Stomach (tissue), 8 donors: ENCODE measurements at regions not wholly inside any gene's neighbourhood (a gene's known extent, or its start where the extent isn't known, plus 50 kb on each side); places are given as distances from the start of the nearest gene placed in this dataset.

Experiments
- DNase-seq, 2 donors: peaks; one replicate each; pipeline versions ENCODE4 v3.0.0 to v3.0.0-alpha.2; 2013 to 2019
- H3K27ac ChIP-seq, 5 donors: fragments of 200-600 bp in 4 of 5; sonication (generic) in 4 of 5; one replicate each; pipeline ENCODE4 v1.5.1; 2013 to 2019; ENCODE audit warnings: mild to moderate bottlenecking in 1 of 5, moderate library complexity in 1 of 5
- H3K27me3 ChIP-seq, 3 donors: fragments of 200-600 bp; sonication (generic); one replicate each; pipeline ENCODE4 v1.5.1; 2017 to 2019; ENCODE audit warnings: mixed run types in 1 of 3
- H3K36me3 ChIP-seq, 4 donors: fragments of 200-600 bp; sonication (generic); 1 replicate in 3 of 4; 2 replicates in 1 of 4; pipeline ENCODE4 v1.5.1; 2016 to 2019
- H3K4me1 ChIP-seq, 4 donors: fragments of 200-600 bp; sonication (generic); one replicate each; pipeline ENCODE4 v1.5.1; 2016 to 2019
- H3K4me3 ChIP-seq, 4 donors: fragments of 200-600 bp; sonication (generic) in 3 of 4; one replicate each; pipeline ENCODE4 v1.5.1; 2016 to 2019; ENCODE audit warnings: mild to moderate bottlenecking in 1 of 4
- H3K9me3 ChIP-seq, 4 donors: fragments of 200-600 bp; sonication (generic); one replicate each; pipeline ENCODE4 v1.5.1; 2016 to 2019
- CTCF ChIP-seq, 7 experiments: fragments of 450-650 bp in 4 of 7; fragments of 200-600 bp in 3 of 7; sonication (generic) in 3 of 7; IDR thresholded peaks; one replicate each; pipeline ENCODE4 v1.5.1; 2016 to 2019; ENCODE audit warnings: antibody characterized with exemption in 7 of 7, control low read depth in 2 of 7, mild to moderate bottlenecking in 1 of 7
- EP300 ChIP-seq: sonication (generic); formaldehyde crosslinking; IDR thresholded peaks from one replicate; pipeline ENCODE4 v1.6.1; 2017; ENCODE audit warnings: antibody characterized with exemption
- POLR2A ChIP-seq, 4 donors: fragments of 450-650 bp; IDR thresholded peaks; one replicate each; pipeline ENCODE4 v1.6.1; 2016; ENCODE audit warnings: antibody characterized with exemption in 4 of 4, control low read depth in 2 of 4, mild to moderate bottlenecking in 1 of 4, moderate library complexity in 1 of 4
- POLR2AphosphoS5 ChIP-seq, 3 donors: sonication (generic); formaldehyde crosslinking; IDR thresholded peaks; one replicate each; pipeline ENCODE4 v1.6.1; 2016; ENCODE audit warnings: antibody characterized with exemption in 3 of 3
- WGBS, 5 donors: extraction: QIAGEN DNeasy Blood & Tissue Kit in 3 of 5; methylation state at CpG; one replicate each; pipeline versions ENCODE4 v1.1.5 to v1.1.7; 2013 to 2018; 5-methylcytosine and 5-hydroxymethylcytosine counted together
- intact Hi-C: fragments of 100-400 bp; cut with DNase I; formaldehyde crosslinking; loops from one replicate; pipeline ENCODE4 v1.15.1; 2023; ENCODE audit warnings: low total_unique reads
- donor health status: healthy with polysubstance abuse.
- donor health status: Bipolar disorder and iron deficiency.
- donor health status: healthy.

GRCh38 chr1:175885326-175885725, 141.9 kb upstream of the TNR start:
- peaks cover 0 to 7% (median 0%) of the 10 kb centered on the region in 4 donors for H3K4me1 ChIP-seq
- intact Hi-C loops, result no loop called here
- no peak overlapping the region for H3K27ac ChIP-seq
- TF ChIP-seq POLR2AphosphoS5 (IDR thresholded peaks at IDR 0.05), result no peak
- no peak for TF ChIP-seq EP300
- TF ChIP-seq POLR2A (IDR thresholded peaks at IDR 0.05), result no peak
- TF ChIP-seq CTCF (IDR thresholded peaks at IDR 0.05), result no peak
- H3K36me3 ChIP-seq, result no peaks in the 10 kb centered on the region
- DNase-seq, result no peak
- H3K27me3 ChIP-seq, result no peaks in the 10 kb centered on the region
- H3K9me3 ChIP-seq, result no peaks in the 10 kb centered on the region
- H3K4me3 ChIP-seq, result no peak overlapping the region

GRCh38 chr1:175884369-175884768, 141.0 kb upstream of the TNR start:
- Histone ChIP-seq H3K9me3 (no peaks in the 10 kb centered on the region), H3K27me3 (no peaks in the 10 kb centered on the region), H3K36me3 (no peaks in the 10 kb centered on the region), H3K27ac (no peak overlapping the region), H3K4me3 (no peak overlapping the region), H3K4me1 (peaks cover 0 to 7% (median 0%) of the 10 kb centered on the region in 4 donors)
- DNase-seq, result no peak
- intact Hi-C loops, result no loop called here
- TF ChIP-seq POLR2AphosphoS5 (IDR thresholded peaks at IDR 0.05), result no peak
- TF ChIP-seq POLR2A (IDR thresholded peaks at IDR 0.05), result no peak
- TF ChIP-seq CTCF (IDR thresholded peaks at IDR 0.05), result no peak
- TF ChIP-seq EP300, result no peak
- 42 to 60% (median 53%) methylated on average over 5 of the region's 5 CpGs for WGBS, 5 donors

- no peaks in the 10 kb centered on the region for H3K9me3 ChIP-seq
- intact Hi-C loops, result no loop called here
- no peak overlapping the region for H3K4me3 ChIP-seq
- TF ChIP-seq CTCF (IDR thresholded peaks at IDR 0.05) (no peak), EP300 (no peak), POLR2A (IDR thresholded peaks at IDR 0.05) (no peak), POLR2AphosphoS5 (IDR thresholded peaks at IDR 0.05) (no peak)
- H3K27ac ChIP-seq, result no peak overlapping the region
- no peaks in the 10 kb centered on the region for H3K36me3 ChIP-seq
- WGBS, 5 donors, result 61 to 87% (median 76%) methylated on average over 1 of the region's 1 CpG
- DNase-seq, result no peak
- H3K4me1 ChIP-seq, result peaks cover 0 to 7% (median 0%) of the 10 kb centered on the region in 4 donors
- H3K27me3 ChIP-seq, result no peaks in the 10 kb centered on the region
Observed at GRCh38 chr1:175882192-175882591, 138.8 kb upstream of the TNR start.

- Histone ChIP-seq H3K4me1 (peaks cover 0 to 7% (median 0%) of the 10 kb centered on the region in 4 donors), H3K27ac (no peak overlapping the region), H3K9me3 (no peaks in the 10 kb centered on the region), H3K36me3 (no peaks in the 10 kb centered on the region), H3K27me3 (no peaks in the 10 kb centered on the region), H3K4me3 (no peak overlapping the region)
- DNase-seq, result no peak
- intact Hi-C loops, result no loop called here
- TF ChIP-seq EP300 (no peak), CTCF (IDR thresholded peaks at IDR 0.05) (no peak), POLR2AphosphoS5 (IDR thresholded peaks at IDR 0.05) (no peak)
- 46 to 60% (median 58%) methylated on average over 8 of the region's 8 CpGs for WGBS, 5 donors
Observed at GRCh38 chr1:175881246-175881976, 138.0 kb upstream of the TNR start.
